GM12891 (cell line): ENCODE measurements at regions not wholly inside any gene's neighbourhood (a gene's known extent, or its start where the extent isn't known, plus 50 kb on each side); places are given as distances from the start of the nearest gene placed in this dataset.

Experiments
- POLR2A ChIP-seq: IDR thresholded peaks from 2 replicates; pipeline ENCODE4 v1.6.1; 2011; ENCODE audit warnings: low read depth, low read length, control low read depth
- TAF1 ChIP-seq: IDR thresholded peaks from 2 replicates; pipeline ENCODE4 v1.6.1; 2011; ENCODE audit warnings: low read depth, low read length, control low read depth

- TF ChIP-seq TAF1 (no peak), POLR2A (no peak)
These were observed 135.4 kb upstream of the PHF14 start for GRCh38 chr7:10838228-10838627.
